Loucy (cell line): ENCODE measurements at regions not wholly inside any gene's neighbourhood (a gene's known extent, or its start where the extent isn't known, plus 50 kb on each side); places are given as distances from the start of the nearest gene placed in this dataset.

ENCODE experiments used
- EZH2phosphoT487 ChIP-seq: fragments of 200-600 bp; IDR thresholded peaks from 2 replicates; pipeline ENCODE4 v1.6.1; 2018; ENCODE audit warnings: antibody characterized with exemption, mild to moderate bottlenecking, moderate library complexity, borderline replicate concordance
- TF ChIP-seq, protein P1 (sequence below): fragments of 200-600 bp; sonication (generic); conservative IDR thresholded peaks from 2 replicates; pipeline ENCODE4 v1.5.1; 2014; ENCODE audit warnings: mild to moderate bottlenecking, antibody characterized with exemption, low read length

DNA sequence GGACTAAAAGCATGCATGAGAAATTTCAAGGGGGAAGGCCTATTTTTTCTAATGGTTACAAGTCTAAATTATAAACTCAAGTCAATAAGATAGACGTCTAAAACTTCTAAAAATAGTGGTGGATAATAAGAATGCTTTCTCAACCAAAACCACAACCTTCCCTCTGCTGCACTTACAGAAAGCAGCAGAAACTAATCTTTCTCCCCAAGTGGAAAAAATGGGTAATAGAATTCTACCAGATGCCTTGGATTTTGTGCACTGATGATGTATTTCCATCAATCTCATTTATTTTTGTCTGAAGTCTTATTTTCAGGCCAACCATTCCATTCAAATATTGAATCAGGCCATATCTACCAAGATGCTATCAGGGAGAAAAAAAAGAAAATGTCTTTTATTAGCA lies 344.7 kb downstream of the NEK10 start:
- TF ChIP-seq, protein P1, sequence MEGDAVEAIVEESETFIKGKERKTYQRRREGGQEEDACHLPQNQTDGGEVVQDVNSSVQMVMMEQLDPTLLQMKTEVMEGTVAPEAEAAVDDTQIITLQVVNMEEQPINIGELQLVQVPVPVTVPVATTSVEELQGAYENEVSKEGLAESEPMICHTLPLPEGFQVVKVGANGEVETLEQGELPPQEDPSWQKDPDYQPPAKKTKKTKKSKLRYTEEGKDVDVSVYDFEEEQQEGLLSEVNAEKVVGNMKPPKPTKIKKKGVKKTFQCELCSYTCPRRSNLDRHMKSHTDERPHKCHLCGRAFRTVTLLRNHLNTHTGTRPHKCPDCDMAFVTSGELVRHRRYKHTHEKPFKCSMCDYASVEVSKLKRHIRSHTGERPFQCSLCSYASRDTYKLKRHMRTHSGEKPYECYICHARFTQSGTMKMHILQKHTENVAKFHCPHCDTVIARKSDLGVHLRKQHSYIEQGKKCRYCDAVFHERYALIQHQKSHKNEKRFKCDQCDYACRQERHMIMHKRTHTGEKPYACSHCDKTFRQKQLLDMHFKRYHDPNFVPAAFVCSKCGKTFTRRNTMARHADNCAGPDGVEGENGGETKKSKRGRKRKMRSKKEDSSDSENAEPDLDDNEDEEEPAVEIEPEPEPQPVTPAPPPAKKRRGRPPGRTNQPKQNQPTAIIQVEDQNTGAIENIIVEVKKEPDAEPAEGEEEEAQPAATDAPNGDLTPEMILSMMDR, result no peak
- TF ChIP-seq EZH2phosphoT487, result no peak
